ENCODE measurements at regions not wholly inside any gene's neighbourhood (a gene's known extent, or its start where the extent isn't known, plus 50 kb on each side); places are given as distances from the start of the nearest gene placed in this dataset.

DNA sequence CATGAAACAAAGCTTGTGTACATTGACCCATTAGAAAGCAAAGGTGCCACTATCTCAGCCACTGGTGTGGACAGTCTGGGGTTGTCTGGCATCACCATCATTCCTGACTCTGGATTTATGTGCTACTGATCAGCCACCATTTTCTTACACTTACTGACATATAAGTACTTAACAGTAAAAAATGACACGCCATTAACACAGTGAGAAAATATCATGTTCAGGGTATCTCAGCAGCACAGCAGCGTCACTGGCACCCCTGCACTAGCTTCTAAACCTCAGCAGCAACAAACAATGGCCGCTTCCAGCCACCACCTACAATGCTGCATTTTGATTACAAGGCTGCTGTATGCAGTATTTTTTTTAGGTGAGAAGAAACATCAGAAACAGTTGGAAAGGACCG is 253.4 kb upstream of the HDAC4 start:
- peaks cover under 1% of the 10 kb centered on the region for H3K27me3 Mint-ChIP-seq (ENCODE audit: unreplicated experiment)
- H3K4me3 Mint-ChIP-seq (ENCODE audit: unreplicated experiment), result no peak overlapping the region
- H3K9me3 Mint-ChIP-seq (ENCODE audit: unreplicated experiment), result peaks cover 3% of the 10 kb centered on the region
- TF ChIP-seq, protein P1, sequence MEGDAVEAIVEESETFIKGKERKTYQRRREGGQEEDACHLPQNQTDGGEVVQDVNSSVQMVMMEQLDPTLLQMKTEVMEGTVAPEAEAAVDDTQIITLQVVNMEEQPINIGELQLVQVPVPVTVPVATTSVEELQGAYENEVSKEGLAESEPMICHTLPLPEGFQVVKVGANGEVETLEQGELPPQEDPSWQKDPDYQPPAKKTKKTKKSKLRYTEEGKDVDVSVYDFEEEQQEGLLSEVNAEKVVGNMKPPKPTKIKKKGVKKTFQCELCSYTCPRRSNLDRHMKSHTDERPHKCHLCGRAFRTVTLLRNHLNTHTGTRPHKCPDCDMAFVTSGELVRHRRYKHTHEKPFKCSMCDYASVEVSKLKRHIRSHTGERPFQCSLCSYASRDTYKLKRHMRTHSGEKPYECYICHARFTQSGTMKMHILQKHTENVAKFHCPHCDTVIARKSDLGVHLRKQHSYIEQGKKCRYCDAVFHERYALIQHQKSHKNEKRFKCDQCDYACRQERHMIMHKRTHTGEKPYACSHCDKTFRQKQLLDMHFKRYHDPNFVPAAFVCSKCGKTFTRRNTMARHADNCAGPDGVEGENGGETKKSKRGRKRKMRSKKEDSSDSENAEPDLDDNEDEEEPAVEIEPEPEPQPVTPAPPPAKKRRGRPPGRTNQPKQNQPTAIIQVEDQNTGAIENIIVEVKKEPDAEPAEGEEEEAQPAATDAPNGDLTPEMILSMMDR (IDR thresholded peaks at IDR 0.05; ENCODE audit: partially characterized antibody, unreplicated experiment), result no peak
- H3K27ac Mint-ChIP-seq (ENCODE audit: unreplicated experiment), result no peak overlapping the region
- no peaks in the 10 kb centered on the region for H3K4me1 Mint-ChIP-seq (ENCODE audit: low read depth, unreplicated experiment)
- peaks cover 7% of the 10 kb centered on the region for H3K36me3 Mint-ChIP-seq (ENCODE audit: unreplicated experiment)
- no peak for DNase-seq

DNA sequence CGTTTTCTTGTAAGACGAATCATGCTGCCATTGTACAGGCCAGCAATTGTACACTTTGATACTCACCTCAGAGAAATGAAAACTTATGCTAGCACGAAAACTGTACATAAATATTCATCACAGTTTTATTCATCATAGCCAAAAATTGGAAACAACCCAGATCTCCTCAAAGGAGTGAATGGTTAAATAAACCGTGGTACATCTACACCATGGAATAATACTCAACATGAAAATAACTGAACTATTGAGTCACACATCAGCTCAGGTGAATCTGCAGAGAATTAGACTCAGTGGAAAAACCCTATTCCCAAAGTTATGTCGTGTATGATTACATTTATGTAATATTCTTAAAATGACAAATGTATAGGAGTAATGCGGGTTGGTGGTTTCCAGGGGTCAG is 251.0 kb upstream of the HDAC4 start:
- DNase-seq, result no peak
- Mint-ChIP-seq H3K27me3 (ENCODE audit: unreplicated experiment) (peaks cover 2% of the 10 kb centered on the region), H3K4me3 (ENCODE audit: unreplicated experiment) (no peak overlapping the region), H3K9me3 (ENCODE audit: unreplicated experiment) (peaks cover 3% of the 10 kb centered on the region), H3K4me1 (ENCODE audit: low read depth, unreplicated experiment) (no peaks in the 10 kb centered on the region), H3K27ac (ENCODE audit: unreplicated experiment) (no peak overlapping the region), H3K36me3 (ENCODE audit: unreplicated experiment) (peaks cover 10% of the 10 kb centered on the region)
- TF ChIP-seq, protein P1 (IDR thresholded peaks at IDR 0.05; ENCODE audit: partially characterized antibody, unreplicated experiment), result no peak

DNA sequence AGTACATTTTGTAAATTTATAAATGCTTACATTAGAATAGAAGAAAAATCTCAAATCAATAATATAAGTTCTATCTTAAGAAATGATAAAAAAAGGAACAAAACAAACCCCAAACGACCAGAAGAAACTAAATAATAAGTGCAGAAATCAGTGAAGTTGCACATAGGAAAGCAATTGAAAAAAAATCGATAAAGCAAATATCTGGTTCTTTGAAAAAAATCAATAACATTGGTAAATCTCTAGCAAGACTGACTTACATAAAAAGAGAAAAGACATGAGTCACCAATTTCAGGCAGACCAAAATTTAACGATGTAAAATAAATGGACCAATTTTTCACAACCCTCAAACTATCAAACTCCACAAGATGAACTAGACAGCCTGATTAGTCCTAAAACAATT is 249.9 kb upstream of the HDAC4 start:
- H3K27ac Mint-ChIP-seq (ENCODE audit: unreplicated experiment), result no peak overlapping the region
- TF ChIP-seq, protein P1 (IDR thresholded peaks at IDR 0.05; ENCODE audit: partially characterized antibody, unreplicated experiment), result no peak
- peaks cover 10% of the 10 kb centered on the region for H3K36me3 Mint-ChIP-seq (ENCODE audit: unreplicated experiment)
- no peaks in the 10 kb centered on the region for H3K4me1 Mint-ChIP-seq (ENCODE audit: low read depth, unreplicated experiment)
- peaks cover 2% of the 10 kb centered on the region for H3K27me3 Mint-ChIP-seq (ENCODE audit: unreplicated experiment)
- H3K9me3 Mint-ChIP-seq (ENCODE audit: unreplicated experiment), result no peaks in the 10 kb centered on the region
- DNase-seq, result no peak
- H3K4me3 Mint-ChIP-seq (ENCODE audit: unreplicated experiment), result no peak overlapping the region

DNA sequence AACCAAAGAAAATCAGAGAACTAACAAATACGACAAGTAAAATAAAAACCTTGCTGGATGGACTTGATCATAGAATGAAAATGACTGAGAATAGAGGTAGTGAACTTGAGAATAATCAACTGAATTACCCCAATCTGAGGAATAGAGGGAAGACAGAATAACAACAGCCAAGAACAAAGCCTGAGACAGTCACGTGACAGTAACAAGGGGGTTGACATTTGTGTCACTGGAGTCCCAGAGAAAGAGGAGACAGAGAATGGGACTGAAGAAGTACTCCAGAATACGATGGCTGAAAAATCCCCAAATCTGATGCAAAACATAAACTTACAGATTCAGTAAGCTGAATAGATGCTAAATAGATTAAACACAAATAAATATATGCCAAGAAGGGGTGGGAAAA is 248.5 kb upstream of the HDAC4 start:
- no peak for DNase-seq
- peaks cover 10% of the 10 kb centered on the region for H3K36me3 Mint-ChIP-seq (ENCODE audit: unreplicated experiment)
- H3K4me3 Mint-ChIP-seq (ENCODE audit: unreplicated experiment), result no peak overlapping the region
- no peaks in the 10 kb centered on the region for H3K4me1 Mint-ChIP-seq (ENCODE audit: low read depth, unreplicated experiment)
- peaks cover 4% of the 10 kb centered on the region for H3K27me3 Mint-ChIP-seq (ENCODE audit: unreplicated experiment)
- H3K9me3 Mint-ChIP-seq (ENCODE audit: unreplicated experiment), result peaks cover 1% of the 10 kb centered on the region
- TF ChIP-seq, protein P1 (IDR thresholded peaks at IDR 0.05; ENCODE audit: partially characterized antibody, unreplicated experiment), result no peak
- no peak overlapping the region for H3K27ac Mint-ChIP-seq (ENCODE audit: unreplicated experiment)

DNA sequence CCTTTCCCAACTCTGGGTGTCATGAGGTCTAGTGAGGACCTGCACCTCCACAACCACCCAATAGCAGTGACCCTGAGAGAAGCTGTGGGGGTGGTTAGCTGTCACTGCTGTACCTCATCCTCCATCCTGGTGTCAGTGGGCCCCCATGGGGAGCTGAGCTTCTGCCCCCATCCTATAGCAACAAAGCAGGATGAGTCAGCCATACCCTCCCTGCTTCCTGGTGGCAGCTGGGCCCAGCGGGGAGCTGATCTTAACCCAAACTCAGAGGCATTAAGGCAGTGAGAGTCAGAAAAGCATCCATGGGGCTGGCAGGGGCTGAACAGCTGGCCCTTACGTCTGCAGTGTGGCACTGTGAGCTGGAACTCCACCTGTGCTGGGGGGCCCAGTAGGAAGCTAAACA is 247.8 kb upstream of the HDAC4 start:
- H3K36me3 Mint-ChIP-seq (ENCODE audit: unreplicated experiment), result peaks cover 10% of the 10 kb centered on the region
- H3K27me3 Mint-ChIP-seq (ENCODE audit: unreplicated experiment), result peaks cover 4% of the 10 kb centered on the region
- H3K9me3 Mint-ChIP-seq (ENCODE audit: unreplicated experiment), result peaks cover 1% of the 10 kb centered on the region
- H3K4me1 Mint-ChIP-seq (ENCODE audit: low read depth, unreplicated experiment), result no peaks in the 10 kb centered on the region
- no peak for DNase-seq
- no peak overlapping the region for H3K27ac Mint-ChIP-seq (ENCODE audit: unreplicated experiment)
- TF ChIP-seq, protein P1 (IDR thresholded peaks at IDR 0.05; ENCODE audit: partially characterized antibody, unreplicated experiment), result no peak
- no peak overlapping the region for H3K4me3 Mint-ChIP-seq (ENCODE audit: unreplicated experiment)
